ENCODE measurements at regions not wholly inside any gene's neighbourhood (a gene's known extent, or its start where the extent isn't known, plus 50 kb on each side); places are given as distances from the start of the nearest gene placed in this dataset.

DNA sequence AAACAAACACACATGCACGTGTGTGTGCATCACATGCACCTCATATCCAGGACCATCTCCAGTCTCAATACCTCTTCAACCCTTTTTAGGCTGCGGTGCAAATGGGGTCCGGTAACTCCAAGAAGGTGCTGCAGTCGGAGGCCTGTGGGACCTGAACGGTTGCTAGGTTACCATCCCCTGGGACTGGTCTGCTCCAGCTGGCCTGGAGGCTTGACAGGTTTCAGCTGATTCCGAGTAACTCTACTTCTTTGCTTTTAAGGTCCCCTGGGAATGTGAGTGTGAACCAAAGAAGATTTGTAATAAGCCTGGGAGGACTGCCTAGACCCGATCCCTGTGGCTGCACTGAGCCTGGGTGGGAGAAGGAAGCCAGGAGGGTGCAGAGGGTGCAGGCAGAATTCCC lies 117.5 kb downstream of the CCNA1 start:
- no peak overlapping the region for H3K4me2 ChIP-seq (ENCODE audit: insufficient read depth, low read length)
- no peak overlapping the region for H3K9ac ChIP-seq (ENCODE audit: low read depth, low read length)
- no peaks in the 10 kb centered on the region for H3K27me3 ChIP-seq (ENCODE audit: insufficient read depth, low read length, poor library complexity)
- H3K9me3 ChIP-seq (ENCODE audit: insufficient read depth, low read length, severe bottlenecking) = no peaks in the 10 kb centered on the region
- H3K36me3 ChIP-seq (ENCODE audit: insufficient read depth, low read length) = no peaks in the 10 kb centered on the region
- H3K79me2 ChIP-seq (ENCODE audit: insufficient read depth, low read length) = no peaks in the 10 kb centered on the region
- DNase-seq (no peak), ATAC-seq (ENCODE audit: insufficient read depth, low read depth) (no peak)
- H3K27ac ChIP-seq (ENCODE audit: low read length) = no peak overlapping the region
- no peak overlapping the region for H3K4me3 ChIP-seq (ENCODE audit: low read depth in 1 of 2, low read length in 2 of 2)
- no peaks in the 10 kb centered on the region for H3K4me1 ChIP-seq (ENCODE audit: insufficient read depth, low read length)
- no peak for TF ChIP-seq EZH2 (IDR thresholded peaks at IDR 0.05; ENCODE audit: borderline replicate concordance, low read depth, low read length, severe bottlenecking)
- no peak overlapping the region for H2AFZ ChIP-seq (ENCODE audit: low read depth, low read length)
- H4K20me1 ChIP-seq (ENCODE audit: insufficient read depth, low read length) = no peaks in the 10 kb centered on the region

DNA sequence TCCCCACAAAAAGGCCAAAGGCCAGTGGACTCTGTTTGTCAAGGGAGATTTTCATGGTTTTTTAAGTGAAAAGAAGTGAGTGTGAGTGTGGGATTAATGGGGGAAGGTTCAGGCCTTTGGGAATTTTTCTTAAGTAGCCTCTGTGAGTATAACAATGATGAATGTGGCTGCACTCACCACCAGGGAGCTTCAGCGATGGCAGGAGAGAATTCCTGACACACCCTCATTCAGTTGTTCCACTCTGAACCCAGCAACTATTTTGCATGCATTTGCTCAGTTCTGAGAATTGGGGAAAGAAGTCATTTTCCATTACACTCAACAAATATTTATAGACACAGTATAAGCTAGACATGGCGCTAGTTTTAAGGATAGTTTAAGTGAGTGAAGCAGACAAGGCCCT lies 117.9 kb downstream of the CCNA1 start:
- DNase-seq (no peak), ATAC-seq (ENCODE audit: insufficient read depth, low read depth) (no peak)
- no peaks in the 10 kb centered on the region for H4K20me1 ChIP-seq (ENCODE audit: insufficient read depth, low read length)
- no peak overlapping the region for H3K27ac ChIP-seq (ENCODE audit: low read length)
- H3K79me2 ChIP-seq (ENCODE audit: insufficient read depth, low read length) = no peaks in the 10 kb centered on the region
- H2AFZ ChIP-seq (ENCODE audit: low read depth, low read length) = no peak overlapping the region
- H3K9ac ChIP-seq (ENCODE audit: low read depth, low read length) = no peak overlapping the region
- no peaks in the 10 kb centered on the region for H3K9me3 ChIP-seq (ENCODE audit: insufficient read depth, low read length, severe bottlenecking)
- H3K36me3 ChIP-seq (ENCODE audit: insufficient read depth, low read length) = no peaks in the 10 kb centered on the region
- H3K4me2 ChIP-seq (ENCODE audit: insufficient read depth, low read length) = no peak overlapping the region
- no peaks in the 10 kb centered on the region for H3K4me1 ChIP-seq (ENCODE audit: insufficient read depth, low read length)
- TF ChIP-seq, protein P1, sequence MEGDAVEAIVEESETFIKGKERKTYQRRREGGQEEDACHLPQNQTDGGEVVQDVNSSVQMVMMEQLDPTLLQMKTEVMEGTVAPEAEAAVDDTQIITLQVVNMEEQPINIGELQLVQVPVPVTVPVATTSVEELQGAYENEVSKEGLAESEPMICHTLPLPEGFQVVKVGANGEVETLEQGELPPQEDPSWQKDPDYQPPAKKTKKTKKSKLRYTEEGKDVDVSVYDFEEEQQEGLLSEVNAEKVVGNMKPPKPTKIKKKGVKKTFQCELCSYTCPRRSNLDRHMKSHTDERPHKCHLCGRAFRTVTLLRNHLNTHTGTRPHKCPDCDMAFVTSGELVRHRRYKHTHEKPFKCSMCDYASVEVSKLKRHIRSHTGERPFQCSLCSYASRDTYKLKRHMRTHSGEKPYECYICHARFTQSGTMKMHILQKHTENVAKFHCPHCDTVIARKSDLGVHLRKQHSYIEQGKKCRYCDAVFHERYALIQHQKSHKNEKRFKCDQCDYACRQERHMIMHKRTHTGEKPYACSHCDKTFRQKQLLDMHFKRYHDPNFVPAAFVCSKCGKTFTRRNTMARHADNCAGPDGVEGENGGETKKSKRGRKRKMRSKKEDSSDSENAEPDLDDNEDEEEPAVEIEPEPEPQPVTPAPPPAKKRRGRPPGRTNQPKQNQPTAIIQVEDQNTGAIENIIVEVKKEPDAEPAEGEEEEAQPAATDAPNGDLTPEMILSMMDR (IDR thresholded peaks at IDR 0.05; ENCODE audit: borderline replicate concordance, extremely low read depth, low read length, poor library complexity, severe bottlenecking) = no peak
- TF ChIP-seq EZH2 (IDR thresholded peaks at IDR 0.05; ENCODE audit: borderline replicate concordance, low read depth, low read length, severe bottlenecking) = no peak
- H3K27me3 ChIP-seq (ENCODE audit: insufficient read depth, low read length, poor library complexity) = no peaks in the 10 kb centered on the region
- no peak overlapping the region for H3K4me3 ChIP-seq (ENCODE audit: low read depth in 1 of 2, low read length in 2 of 2)

DNA sequence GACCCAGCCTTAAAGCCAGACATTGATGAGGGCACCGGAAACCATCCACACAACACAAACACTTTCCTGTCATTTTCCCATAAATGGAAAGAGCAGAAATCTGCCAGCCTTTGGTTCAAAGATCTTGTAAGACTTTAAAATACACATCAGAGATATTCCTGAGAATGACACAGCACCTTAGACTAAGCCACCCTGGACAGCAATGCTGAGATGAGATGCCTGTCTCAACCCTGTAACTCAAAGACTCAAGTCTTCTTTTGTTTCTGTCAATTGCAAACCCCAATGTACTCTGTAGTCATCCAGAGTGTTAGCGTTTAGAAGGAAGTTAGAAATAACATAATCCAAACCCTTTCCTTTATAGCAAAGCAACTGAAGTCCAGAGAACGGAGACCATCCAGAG lies 119.2 kb downstream of the CCNA1 start:
- no peak overlapping the region for H3K27ac ChIP-seq (ENCODE audit: low read length)
- H3K4me1 ChIP-seq (ENCODE audit: insufficient read depth, low read length) = no peaks in the 10 kb centered on the region
- H2AFZ ChIP-seq (ENCODE audit: low read depth, low read length) = no peak overlapping the region

DNA sequence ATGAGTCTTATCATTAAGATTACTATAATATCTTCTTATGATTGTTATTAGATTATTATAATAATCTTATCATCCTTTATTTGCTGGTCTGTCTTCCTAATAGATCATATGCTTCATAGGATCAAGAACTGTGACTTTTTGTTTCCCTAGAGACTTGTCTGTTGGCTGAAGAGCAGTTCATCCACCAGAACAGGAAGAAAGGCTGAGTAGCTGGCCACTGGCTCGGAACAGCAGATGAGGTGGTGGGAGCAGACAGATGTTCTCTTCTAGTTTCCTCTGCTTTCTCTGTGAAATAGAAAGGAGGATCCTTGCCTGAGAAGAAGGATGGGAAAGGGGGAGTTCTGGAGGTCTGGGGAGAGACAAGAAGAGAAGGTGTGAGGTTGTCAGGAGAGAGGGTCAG lies 120.0 kb downstream of the CCNA1 start:
- no peaks in the 10 kb centered on the region for H3K4me1 ChIP-seq (ENCODE audit: insufficient read depth, low read length)
- no peak for ATAC-seq (ENCODE audit: insufficient read depth, low read depth)
- no peaks in the 10 kb centered on the region for H3K9me3 ChIP-seq (ENCODE audit: insufficient read depth, low read length, severe bottlenecking)
- H3K4me3 ChIP-seq (ENCODE audit: low read depth in 1 of 2, low read length in 2 of 2) = no peak overlapping the region
- no peak overlapping the region for H2AFZ ChIP-seq (ENCODE audit: low read depth, low read length)
- H3K27me3 ChIP-seq (ENCODE audit: insufficient read depth, low read length, poor library complexity) = no peaks in the 10 kb centered on the region
- no peaks in the 10 kb centered on the region for H3K36me3 ChIP-seq (ENCODE audit: insufficient read depth, low read length)
- H4K20me1 ChIP-seq (ENCODE audit: insufficient read depth, low read length) = no peaks in the 10 kb centered on the region
- no peak for DNase-seq
- H3K79me2 ChIP-seq (ENCODE audit: insufficient read depth, low read length) = no peaks in the 10 kb centered on the region
- H3K9ac ChIP-seq (ENCODE audit: low read depth, low read length) = no peak overlapping the region
- no peak overlapping the region for H3K27ac ChIP-seq (ENCODE audit: low read length)
- TF ChIP-seq, protein P1 (IDR thresholded peaks at IDR 0.05; ENCODE audit: borderline replicate concordance, extremely low read depth, low read length, poor library complexity, severe bottlenecking) = no peak
- H3K4me2 ChIP-seq (ENCODE audit: insufficient read depth, low read length) = no peak overlapping the region

More for the DNA sequence above, 119.2 kb downstream of the CCNA1 start:
- TF ChIP-seq, protein P1 (IDR thresholded peaks at IDR 0.05; ENCODE audit: borderline replicate concordance, extremely low read depth, low read length, poor library complexity, severe bottlenecking) = no peak
- no peak for TF ChIP-seq EZH2 (IDR thresholded peaks at IDR 0.05; ENCODE audit: borderline replicate concordance, low read depth, low read length, severe bottlenecking)
- Histone ChIP-seq H3K4me2 (ENCODE audit: insufficient read depth, low read length) (no peak overlapping the region), H3K27me3 (ENCODE audit: insufficient read depth, low read length, poor library complexity) (no peaks in the 10 kb centered on the region), H3K79me2 (ENCODE audit: insufficient read depth, low read length) (no peaks in the 10 kb centered on the region), H3K36me3 (ENCODE audit: insufficient read depth, low read length) (no peaks in the 10 kb centered on the region), H3K4me3 (ENCODE audit: low read depth in 1 of 2, low read length in 2 of 2) (no peak overlapping the region), H3K9ac (ENCODE audit: low read depth, low read length) (no peak overlapping the region), H3K9me3 (ENCODE audit: insufficient read depth, low read length, severe bottlenecking) (no peaks in the 10 kb centered on the region), H4K20me1 (ENCODE audit: insufficient read depth, low read length) (no peaks in the 10 kb centered on the region)
- DNase-seq = no peak
- ATAC-seq (ENCODE audit: insufficient read depth, low read depth) = no peak

Data from DND-41 (cell line).